CD4-positive, alpha-beta T cell treated with Interferon gamma for 1 hour (primary cell): ENCODE measurements at regions not wholly inside any gene's neighbourhood (a gene's known extent, or its start where the extent isn't known, plus 50 kb on each side); places are given as distances from the start of the nearest gene placed in this dataset.
"Not testable (repeated sequence)": the region's sequence is repeated elsewhere in the genome, so short reads cannot be mapped to it uniquely, and the experiment has no call there.

ENCODE experiments used
- DNase-seq: peaks from one replicate; pipeline ENCODE4 v3.0.0-alpha.2; 2020

DNA sequence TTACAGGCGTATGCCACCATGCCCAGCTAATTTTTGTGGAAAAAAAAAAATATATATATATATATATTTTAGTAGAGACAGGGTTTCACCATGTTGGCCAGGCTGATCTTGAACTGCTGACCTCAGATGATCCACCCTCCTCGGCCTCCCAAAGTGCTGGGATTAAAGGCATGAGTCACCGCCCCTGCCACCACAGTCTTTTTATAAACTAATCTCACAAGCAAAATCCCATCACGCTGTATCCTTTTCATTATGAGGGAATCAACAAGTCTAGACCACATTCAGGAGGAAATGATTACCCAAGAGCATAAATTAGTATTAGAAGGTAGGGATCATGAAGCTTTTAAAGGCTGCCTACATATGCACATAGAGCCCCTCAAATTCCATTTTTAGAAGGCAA is 210.6 kb upstream of the NBEA start:
- DNase-seq, result no peak

DNA sequence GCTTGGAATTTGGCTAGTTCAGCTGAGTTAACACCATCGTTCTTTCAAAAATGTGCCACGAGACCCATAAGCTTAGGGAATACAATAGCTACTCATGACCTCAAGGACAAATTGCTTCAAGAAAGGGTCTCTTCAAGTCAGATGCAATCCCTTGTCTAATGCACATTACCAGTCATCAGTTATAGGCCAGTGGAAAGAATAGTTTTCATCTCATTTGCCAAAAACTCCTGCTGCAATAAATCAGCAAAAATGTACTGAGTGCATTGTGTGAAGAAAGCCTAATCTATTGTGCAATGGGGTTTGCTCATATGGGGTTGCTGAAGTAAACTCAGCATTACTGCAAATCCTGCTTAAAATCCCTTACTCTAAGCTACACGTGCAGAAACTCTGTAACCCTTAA is 208.3 kb upstream of the NBEA start:
- DNase-seq, result no peak

DNA sequence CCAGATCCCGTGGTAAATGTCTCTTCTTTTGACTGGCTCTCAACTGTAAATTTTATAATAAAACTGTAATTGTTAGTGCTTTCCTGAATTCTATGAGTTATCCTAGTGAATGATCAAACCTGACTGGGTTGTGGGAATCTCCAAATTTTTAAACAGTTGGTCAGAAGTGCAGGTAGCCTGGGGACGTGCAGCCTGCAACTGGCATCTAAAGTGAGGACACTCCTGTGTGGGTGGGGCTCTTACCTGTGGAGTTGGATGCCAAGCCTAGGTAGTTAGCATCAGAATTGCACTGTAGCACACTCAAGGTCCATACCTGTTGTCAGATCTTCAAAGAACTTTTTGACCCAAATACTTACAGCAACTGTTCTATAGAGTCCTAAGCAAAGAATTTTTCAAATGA is 207.1 kb upstream of the NBEA start:
- DNase-seq, result no peak

DNA sequence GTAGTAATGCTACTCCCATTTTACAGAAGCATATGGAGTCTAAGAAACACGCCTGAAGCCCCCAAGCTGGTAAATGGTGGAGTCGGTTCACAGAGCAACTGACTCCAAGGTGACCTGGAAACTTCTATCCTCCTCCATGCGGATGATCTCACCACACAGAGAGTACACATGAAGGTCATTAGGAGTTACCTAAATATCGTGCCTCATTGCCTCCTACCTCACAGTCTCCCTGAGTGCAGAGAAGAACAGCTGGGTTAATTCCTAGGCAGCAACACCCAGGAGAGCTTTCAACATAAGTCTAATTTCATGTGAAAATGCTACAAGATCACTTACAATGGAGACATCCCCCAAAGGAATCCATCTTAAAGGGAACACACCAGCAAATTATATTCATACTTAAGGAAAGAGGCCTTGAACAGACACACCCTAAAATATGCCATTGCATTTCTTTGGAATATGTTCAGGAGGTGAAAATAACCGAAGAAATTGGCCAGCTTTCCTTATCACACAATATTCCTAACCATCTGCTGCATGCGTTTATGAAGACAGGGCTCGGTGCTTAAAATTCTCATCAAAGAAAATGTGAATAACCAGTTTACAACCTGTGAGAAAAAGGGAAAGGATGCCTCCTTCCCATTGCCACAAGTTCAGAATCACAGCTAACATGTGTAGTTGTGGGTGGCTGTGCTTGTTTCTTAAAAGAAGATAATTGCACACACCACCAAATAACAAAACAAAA is 203.6 kb upstream of the NBEA start:
- DNase-seq, result no peak

DNA sequence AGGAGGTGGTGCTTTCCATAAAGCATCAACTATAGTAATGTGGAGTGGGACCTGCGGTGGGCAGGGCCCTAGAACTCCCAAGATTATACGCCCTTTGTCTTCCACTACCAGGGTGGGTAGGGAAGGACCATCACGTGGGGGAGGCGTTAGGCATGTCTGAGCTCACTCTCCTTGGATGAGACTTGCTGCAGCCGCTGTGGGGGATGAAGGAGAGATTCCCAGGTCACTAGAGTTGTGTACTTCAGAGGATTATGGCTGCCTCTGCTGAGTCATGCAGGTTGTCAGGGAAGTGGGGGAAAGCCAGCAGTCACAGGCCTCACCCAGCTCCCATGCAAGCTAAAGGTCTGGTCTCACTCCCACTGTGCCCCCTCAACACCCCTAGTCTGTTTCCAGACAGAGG is 195.0 kb upstream of the NBEA start:
- DNase-seq, result not testable (repeated sequence)

DNA sequence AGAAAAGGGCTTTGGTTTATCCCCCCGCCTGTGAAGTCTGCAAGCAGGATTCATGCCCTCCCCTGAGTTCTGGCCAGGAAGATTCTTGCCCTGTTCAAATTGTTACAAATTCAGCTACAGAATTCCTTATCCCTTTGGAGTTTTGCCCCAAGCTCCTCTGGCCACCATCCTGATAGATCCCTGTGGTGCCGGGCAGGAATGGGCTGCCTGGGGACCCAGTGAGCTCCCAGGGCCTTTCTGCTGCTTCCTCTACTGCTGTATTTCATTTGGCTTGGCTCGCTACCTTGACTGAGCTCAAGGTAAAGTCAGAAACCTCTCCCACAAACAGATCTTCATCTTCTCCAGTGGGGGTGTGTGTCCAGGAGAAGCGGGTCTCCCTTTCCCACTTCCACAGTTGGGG is 194.6 kb upstream of the NBEA start:
- no peak for DNase-seq

DNA sequence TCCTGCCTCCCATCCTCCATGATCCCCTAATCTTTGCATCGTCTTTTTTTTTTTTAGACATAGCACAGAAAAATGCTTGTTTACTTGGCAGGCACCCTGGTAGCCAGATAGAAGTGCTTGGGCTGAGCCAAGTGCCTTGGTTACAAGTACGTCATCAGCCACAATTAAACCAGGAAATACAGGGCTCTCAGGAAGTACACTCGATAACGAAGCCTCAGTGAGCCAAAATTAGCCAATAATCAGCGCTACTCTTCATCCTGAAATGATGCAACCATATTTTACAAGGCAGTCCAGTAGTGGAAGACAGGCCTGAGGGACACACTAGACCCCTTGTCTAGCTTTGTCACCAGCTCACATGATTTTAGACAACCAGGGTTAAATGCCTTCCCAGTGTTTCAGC is 194.0 kb upstream of the NBEA start:
- no peak for DNase-seq

DNA sequence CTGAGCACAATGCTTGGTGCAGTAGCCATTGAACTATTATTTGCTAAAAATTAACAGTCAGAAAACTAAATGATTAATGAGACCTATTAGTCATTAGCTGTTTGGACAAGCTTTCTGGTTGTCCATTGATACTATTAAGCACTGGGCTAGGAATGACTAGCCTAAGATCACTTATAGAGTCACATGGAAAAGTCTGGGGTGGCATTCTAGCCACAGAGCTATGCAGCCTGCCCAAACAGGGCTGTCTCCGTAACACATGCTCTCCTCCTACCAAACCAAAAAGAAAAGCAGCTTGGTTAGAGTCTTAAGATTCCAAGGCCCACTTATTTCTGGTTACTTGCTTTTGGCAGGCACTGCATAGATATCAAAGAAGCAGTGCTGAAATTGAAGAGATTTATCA is 193.5 kb upstream of the NBEA start:
- no peak for DNase-seq

DNA sequence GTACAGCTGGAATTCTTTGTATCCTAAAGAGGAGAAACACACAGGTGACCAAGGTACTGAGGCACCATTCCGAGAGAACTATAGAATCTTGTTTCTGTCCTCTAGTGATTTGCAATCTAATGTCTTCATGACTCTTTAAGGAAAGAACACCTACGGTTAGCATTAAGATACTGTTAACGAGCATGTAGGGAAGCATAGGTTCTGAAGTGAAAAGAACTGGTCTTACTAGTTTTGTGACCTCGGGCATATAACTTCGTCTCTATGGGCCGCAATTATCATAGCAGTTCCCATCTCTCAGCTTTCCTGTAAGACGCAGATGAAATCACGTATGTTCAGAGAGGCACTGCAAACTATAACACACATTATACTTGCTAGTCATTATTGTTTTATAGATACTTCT is 193.0 kb upstream of the NBEA start:
- no peak for DNase-seq

DNA sequence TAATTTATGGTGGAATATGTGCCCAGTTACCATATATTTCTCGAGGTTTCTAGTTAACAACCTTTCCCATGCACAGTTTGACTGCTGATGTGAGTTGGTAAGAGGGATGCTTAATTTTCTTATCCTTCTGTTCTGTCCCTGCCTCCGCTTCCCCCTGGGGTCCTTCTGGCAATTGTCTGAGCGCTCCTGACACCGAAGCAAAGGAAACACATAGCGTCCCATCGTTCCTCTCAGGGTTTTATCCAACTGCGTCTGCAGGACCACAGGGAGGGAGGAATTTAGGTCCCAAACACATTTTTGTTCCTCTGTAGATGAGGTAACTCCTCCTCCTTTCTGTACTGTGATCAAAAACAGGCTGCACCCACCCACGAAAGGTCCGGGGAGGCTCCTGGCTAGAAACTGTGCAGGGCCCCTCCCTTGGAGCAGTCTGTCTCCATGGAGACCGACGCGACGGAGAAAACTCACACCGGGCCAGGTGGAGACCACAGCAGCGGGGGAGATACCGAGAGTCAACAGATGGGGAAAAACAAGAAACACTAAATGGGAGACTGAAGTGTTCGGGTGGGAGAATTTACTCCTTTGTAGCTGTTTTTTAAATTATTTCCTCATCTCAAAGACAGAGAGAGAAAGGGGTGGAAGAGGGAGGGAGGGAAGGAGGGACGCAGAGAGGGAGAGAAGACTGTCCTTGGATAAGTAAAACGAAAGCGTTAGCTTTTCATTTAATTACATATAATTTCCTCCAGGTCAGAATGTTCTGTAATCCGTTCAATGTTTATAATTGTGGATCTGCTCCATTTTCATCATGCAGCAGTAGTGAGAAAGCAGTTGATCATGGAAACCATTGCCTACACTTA is 191.8 kb upstream of the NBEA start:
- DNase-seq, result no peak

DNA sequence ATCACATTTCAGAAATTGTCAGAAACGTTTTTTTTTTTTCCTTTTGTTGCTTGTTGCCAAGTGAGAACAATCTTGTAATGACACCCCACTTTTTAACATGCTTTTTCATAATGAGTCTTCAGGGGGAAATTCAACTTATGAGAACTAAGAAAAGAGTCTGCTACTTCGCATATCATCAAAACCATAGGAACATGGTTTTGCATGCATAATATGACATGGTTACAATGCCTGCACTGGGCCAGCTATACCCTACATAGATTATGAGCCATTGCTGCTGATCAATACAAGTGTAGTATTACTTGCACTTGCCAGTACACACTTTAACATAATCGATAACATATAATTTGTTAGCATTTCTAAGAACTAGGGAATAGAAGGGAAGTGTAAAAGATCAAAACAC is 191.0 kb upstream of the NBEA start:
- no peak for DNase-seq

DNA sequence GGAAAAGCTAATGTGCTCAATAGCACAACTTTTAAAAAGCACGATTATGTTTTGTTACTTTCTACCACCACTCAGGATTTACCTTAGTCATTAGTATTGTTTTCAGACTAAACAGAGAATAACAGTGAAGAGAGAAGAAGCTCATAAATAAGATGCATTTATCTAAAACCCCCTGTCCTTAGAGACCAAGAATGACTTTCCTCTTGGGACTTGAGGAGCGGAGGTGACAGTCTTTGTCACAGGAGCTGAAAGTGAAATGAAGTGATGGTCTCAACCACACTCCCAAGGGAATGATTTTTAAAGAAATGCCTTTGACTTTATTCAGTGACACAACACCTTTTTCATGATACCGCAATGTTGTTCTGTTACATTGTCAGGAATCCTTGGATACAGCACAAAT is 190.6 kb upstream of the NBEA start:
- no peak for DNase-seq

DNA sequence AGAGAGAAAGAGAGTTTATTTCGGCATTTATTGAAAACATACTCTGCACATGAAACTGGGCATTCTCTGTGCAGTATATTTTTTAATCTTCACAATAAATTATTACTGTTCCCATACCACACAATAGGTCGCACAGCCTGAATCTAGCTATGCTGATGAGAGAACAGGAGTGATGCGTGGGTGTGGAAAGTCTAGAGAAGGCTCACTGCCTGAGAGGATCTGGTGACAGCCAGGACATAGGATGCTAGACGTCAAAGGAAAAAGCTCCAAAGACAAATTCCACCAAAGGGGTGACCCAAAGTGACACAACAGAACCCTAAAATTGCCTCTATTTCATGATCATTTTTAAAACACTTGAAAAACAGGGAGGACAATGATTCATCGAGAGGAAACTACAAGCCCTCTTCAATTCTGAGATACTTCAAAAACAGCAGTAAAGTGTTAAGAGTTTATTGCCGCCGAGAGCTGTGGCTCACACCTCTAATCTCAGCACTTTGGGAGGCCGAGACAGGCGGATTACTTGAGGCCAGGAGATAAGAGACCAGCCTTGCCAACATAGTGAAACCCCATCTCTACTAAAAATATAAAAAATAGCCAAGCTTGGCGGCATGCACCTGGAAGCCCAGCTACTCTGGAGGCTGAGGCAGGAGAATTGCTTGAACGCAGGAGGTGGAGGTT is 189.6 kb upstream of the NBEA start:
- DNase-seq, result no peak

DNA sequence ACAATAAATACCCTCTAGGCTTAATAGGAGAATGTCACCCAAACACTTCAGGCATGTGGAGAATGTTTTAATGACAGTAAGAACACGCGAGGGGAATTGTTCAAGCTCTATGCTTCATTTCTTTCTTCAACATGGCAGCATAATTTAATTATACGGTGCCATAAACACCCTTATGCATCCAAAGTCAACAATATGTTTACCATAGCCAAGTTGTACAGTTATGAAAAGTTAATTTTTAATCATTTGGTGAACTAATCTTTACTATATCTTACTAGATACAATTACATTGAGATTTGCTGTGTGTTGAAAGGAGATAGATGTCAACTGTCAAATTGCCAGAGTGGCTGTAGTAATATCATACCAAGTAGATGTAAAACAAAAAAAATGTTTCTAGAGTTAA is 185.9 kb upstream of the NBEA start:
- DNase-seq, result no peak

DNA sequence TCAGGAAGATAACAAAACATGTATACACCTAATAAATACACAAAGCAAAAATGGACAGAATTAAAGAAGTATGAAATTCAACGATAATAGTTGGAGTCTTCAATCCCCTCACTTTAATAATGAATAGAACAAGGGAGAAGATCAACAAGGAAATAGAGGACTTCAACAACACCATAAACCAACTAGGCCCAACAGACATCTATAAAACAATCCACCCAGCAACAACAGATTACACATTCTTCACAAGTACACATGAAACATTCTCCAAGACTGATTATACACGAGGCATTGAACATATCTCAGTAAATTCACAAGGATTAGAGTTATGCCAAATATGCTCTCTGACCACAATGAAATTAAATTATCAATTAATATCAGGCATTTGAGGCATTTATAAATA is 185.5 kb upstream of the NBEA start:
- DNase-seq, result no peak

DNA sequence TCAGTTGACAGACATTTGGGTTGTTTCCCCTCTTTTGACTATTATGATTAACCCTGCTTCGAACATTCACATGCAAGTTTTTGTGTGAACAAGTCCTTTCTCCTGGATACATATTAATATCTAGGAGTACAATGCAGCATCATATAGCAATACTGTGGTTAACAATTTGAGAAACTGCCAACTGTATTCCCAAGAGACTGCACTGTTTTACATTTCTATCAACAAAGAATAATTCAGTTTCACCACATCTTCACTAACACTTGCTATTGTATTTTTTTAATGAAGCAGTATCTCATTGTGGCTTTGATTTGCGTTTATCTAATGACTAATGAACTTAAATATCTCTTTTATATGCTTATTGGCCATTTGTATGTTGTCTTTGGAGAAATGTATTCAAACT is 184.6 kb upstream of the NBEA start:
- DNase-seq, result no peak

DNA sequence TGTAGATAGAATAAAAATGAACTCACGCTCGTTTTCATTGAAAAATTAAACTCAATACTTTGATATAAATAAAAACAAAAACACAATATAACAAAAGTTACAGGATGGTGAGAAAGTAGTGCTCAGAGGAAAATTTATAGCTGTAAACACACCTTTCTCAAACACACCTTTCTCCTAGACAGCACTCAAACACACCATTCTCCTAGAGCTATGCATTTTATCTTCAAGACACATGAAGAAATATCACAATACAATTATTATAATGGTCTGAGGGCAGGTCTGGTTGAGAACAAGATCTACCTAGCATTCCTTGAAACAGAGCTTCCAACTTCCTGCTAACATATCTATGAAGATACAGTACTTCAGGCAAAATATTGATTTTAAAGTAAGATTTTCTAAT is 183.4 kb upstream of the NBEA start:
- no peak for DNase-seq

DNA sequence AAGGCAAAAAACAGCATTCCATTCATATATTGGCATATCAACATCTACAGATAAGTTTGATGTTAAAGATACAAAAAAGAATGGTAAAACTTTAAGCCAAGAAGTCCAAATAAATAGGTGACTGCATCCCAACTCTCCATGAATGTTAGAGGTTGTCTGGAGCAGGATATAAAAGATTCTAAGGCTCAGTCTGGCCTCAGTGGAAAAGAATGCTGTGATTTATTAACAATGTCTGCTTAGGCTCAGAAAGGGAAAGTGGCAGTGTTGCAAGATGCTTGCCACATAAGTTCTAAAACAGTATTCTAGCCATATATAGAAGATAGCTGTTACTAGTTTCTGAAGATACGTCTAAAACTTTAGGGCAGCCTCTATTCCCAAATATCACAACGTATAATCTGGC is 179.8 kb upstream of the NBEA start:
- DNase-seq, result no peak

DNA sequence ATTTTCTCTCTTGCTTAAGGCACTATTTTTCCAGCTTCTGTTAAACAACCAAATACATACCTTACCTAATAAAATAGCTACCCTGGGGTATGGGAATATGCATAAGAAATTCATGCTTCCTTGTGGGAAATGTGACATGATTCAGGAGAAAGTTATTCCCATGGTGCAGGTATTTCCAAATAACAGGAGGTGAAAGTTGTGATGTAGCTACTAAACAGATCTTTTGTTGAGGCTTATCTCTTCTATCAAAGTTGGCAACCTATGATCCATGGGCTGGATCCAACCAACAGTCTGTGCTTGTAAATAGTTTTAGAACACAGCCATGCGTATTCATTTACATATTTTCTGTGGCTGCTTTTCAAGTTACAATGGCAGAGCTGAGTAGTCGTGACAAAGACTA is 177.8 kb upstream of the NBEA start:
- DNase-seq, result no peak

DNA sequence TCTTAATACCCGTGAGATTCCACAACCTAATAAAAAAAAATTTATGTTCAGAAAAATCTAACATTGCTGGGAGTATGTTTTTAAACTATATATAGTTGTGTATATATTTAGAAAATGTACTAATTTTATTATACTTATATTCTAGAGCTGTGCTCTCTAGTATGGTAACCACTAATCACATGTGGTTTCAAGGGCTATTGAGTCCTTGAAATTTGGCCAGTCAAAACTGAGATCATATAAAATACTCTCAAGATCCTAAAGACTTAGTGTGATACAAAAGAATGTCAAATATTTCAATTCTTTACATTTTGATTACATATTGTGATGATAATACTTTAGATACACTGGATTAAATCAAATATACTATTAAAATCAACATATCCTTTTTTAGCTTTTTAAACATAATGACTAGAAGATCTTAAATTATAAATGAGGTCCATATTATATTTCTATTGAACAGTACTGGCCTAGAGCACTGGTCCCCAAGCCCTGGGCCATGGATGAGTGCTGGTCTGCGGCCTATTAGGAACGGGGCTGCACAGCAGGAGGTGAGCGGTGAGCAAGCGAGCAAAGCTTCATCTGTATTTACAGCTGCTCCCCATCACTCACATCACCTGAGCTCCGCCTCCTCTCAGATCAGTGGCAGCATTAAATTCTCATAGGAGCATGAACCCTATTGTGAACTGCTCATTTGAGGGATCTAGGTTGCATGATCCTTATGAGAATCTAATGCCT is 176.5 kb upstream of the NBEA start:
- DNase-seq, result no peak

DNA sequence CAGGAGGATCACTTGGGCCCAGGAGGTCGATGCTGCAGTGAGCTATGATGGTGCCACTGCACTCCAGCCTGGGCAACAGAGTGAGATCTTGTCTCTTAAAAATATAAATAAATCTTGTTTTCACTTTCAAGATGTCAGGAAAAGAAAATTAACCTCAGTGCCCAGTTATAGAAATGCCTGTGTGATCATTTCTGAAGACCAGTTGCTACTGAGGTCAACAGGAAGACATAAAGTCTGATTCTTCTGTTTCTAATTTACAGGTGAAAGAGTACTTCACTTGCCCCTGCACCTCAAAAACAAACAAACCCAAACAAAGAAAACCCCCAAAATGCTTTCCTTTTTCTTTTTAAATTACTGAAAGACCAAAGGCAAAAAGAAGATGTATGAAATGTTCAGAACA is 174.3 kb upstream of the NBEA start:
- no peak for DNase-seq

DNA sequence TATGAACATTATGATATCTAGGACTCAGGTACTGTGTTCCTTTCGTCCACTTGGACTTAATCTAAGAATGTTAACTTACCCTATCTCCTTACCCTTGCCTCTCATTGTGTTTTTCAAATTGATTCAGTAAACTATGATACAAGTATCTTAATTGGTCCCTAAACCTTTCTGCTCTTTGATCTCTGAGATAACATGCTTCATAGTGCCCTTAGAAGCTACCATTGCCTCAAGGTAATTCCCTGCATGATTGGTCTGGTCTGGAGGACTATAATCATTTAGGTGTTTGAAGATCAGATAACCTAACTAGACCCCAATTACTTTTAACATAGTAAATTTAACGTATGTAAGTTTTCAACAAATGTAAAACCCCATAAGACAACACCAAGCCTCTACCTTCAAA is 169.9 kb upstream of the NBEA start:
- no peak for DNase-seq

DNA sequence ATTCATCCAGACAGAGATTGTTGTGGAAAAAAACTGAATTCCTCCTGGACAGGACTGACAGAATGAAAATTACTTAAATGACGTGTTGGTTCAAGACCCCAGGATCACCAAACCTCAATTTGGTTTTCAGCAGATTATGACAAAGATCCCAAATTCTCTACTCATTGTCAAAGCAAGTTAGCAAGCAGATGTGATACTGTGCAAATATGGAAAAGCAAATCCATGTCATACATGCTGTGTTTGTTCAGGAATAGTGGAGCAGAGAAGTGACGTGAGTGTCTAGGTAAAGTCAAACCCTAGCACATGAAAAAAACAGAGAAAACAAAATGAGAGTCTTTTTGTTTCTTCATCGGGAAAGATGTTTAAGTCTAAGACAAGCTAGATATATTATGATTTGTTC is 169.2 kb upstream of the NBEA start:
- no peak for DNase-seq
